ENCODE measurements at regions not wholly inside any gene's neighbourhood (a gene's known extent, or its start where the extent isn't known, plus 50 kb on each side); places are given as distances from the start of the nearest gene placed in this dataset.
A peak's percentile ranks its signal among the peaks of the same experiment; 100 is the strongest.
"Not testable (repeated sequence)": the region's sequence is repeated elsewhere in the genome, so short reads cannot be mapped to it uniquely, and the experiment has no call there.

GRCh38 chr5:33198836-33199235 lies 241.9 kb upstream of the TARS1 start:
- no peak for DNase-seq (ENCODE audit: low read depth in 3 of 3, low spot score in 2 of 3)

- no peak for DNase-seq (ENCODE audit: low read depth in 3 of 3, low spot score in 2 of 3)
Observed at GRCh38 chr5:33203931-33204330, 236.8 kb upstream of the TARS1 start.

GRCh38 chr5:33205079-33205478 lies 235.7 kb upstream of the TARS1 start:
- DNase-seq (ENCODE audit: low read depth in 3 of 3, low spot score in 2 of 3) = no peak

- no peak for DNase-seq (ENCODE audit: low read depth in 3 of 3, low spot score in 2 of 3)
Observed at GRCh38 chr5:33205727-33206410, 234.9 kb upstream of the TARS1 start.

GRCh38 chr5:33206962-33207506 lies 233.7 kb upstream of the TARS1 start:
- DNase-seq (ENCODE audit: low read depth in 3 of 3, low spot score in 2 of 3) = no peak

- no peak for DNase-seq (ENCODE audit: low read depth in 3 of 3, low spot score in 2 of 3)
Observed at GRCh38 chr5:33209252-33209651, 231.5 kb upstream of the TARS1 start.

GRCh38 chr5:33210221-33210620 lies 230.5 kb upstream of the TARS1 start:
- not testable (repeated sequence) for DNase-seq (ENCODE audit: low read depth in 3 of 3, low spot score in 2 of 3)

- no peak for DNase-seq (ENCODE audit: low read depth in 3 of 3, low spot score in 2 of 3)
Observed at GRCh38 chr5:33210978-33211377, 229.8 kb upstream of the TARS1 start.

GRCh38 chr5:33212439-33212838 lies 228.3 kb upstream of the TARS1 start:
- DNase-seq (ENCODE audit: low read depth in 3 of 3, low spot score in 2 of 3) = no peak

- no peak for DNase-seq (ENCODE audit: low read depth in 3 of 3, low spot score in 2 of 3)
Observed at GRCh38 chr5:33212900-33213299, 227.9 kb upstream of the TARS1 start.

- no peak for DNase-seq (ENCODE audit: low read depth in 3 of 3, low spot score in 2 of 3)
Observed at GRCh38 chr5:33223563-33224284, 217.0 kb upstream of the TARS1 start.

- DNase-seq (ENCODE audit: low read depth in 3 of 3, low spot score in 2 of 3) = no peak
Observed at GRCh38 chr5:33224285-33224961, 216.3 kb upstream of the TARS1 start.

GRCh38 chr5:33227247-33227646 lies 213.5 kb upstream of the TARS1 start:
- no peak for DNase-seq (ENCODE audit: low read depth in 3 of 3, low spot score in 2 of 3)

GRCh38 chr5:33227746-33228145 lies 213.0 kb upstream of the TARS1 start:
- no peak for DNase-seq (ENCODE audit: low read depth in 3 of 3, low spot score in 2 of 3)

GRCh38 chr5:33228149-33228548 lies 212.6 kb upstream of the TARS1 start:
- no peak for DNase-seq (ENCODE audit: low read depth in 3 of 3, low spot score in 2 of 3)

GRCh38 chr5:33229216-33229615 lies 211.5 kb upstream of the TARS1 start:
- DNase-seq (ENCODE audit: low read depth in 3 of 3, low spot score in 2 of 3) = no peak

- no peak for DNase-seq (ENCODE audit: low read depth in 3 of 3, low spot score in 2 of 3)
Observed at GRCh38 chr5:33230467-33231078, 210.2 kb upstream of the TARS1 start.

GRCh38 chr5:33231214-33231710 lies 209.5 kb upstream of the TARS1 start:
- no peak for DNase-seq (ENCODE audit: low read depth in 3 of 3, low spot score in 2 of 3)

- no peak for DNase-seq (ENCODE audit: low read depth in 3 of 3, low spot score in 2 of 3)
Observed at GRCh38 chr5:33231935-33232334, 208.8 kb upstream of the TARS1 start.

- peak in 1 of 3 donors; percentile 33 for DNase-seq (ENCODE audit: low read depth in 3 of 3, low spot score in 2 of 3)
Observed at GRCh38 chr5:33232731-33233505, 207.8 kb upstream of the TARS1 start.
